ENCODE measurements at regions not wholly inside any gene's neighbourhood (a gene's known extent, or its start where the extent isn't known, plus 50 kb on each side); places are given as distances from the start of the nearest gene placed in this dataset.

DNA sequence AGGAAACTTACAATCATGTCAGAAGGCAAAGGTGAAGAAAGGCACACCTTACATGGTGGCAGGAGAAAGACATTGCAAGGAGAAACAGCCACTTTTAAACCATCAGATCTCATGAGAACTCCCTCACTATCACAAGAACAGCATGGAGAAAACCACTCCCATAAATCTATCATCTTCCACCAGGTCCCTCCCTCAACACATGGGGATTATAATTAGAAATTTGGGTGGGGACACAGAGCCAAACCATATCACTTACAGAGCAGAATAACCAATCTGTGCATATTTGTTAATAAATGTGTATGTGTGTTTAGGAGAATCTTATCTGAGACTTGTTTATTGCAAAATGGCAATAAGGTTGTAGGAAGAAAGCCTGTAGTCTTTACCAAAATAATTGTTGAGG is 205.2 kb upstream of the ANO3 start:
- DNase-seq: no peak

DNA sequence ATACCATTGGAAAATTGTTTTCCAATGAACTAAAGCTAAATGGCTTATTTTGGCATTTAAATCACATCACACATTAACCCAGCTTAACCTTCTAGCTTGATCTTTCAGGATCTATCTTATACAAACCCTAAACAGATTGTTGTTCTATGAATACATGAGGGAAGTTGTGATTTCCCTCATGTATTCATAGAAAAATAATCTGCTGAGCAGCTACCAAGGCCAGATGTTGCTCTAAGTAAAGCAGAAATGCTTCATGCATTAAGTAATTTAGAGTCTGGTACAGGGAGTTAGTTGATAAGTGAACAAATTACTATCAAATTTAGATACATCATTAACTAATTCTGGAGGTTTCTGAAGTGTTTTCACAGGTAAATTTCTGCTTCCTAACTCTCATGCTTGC is 204.6 kb upstream of the ANO3 start:
- DNase-seq: no peak

DNA sequence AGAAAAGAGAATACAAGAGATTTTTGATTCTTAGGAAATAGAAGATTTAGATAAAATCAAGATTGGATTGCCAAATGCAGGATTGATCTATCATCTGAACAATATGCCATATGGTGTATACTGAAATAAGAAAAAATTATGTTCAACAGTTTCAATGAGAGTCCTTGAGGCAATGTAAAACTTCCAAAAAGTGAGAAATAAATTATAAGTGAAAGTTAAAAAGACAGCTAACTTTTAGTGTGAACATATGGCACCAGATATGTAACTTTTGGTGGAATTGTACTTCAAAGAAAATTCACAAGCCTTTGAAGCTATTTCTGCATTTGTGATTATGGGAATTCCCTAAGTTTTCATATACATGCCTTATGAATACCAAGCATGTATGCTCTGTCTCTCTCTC is 200.5 kb upstream of the ANO3 start:
- DNase-seq: no peak

DNA sequence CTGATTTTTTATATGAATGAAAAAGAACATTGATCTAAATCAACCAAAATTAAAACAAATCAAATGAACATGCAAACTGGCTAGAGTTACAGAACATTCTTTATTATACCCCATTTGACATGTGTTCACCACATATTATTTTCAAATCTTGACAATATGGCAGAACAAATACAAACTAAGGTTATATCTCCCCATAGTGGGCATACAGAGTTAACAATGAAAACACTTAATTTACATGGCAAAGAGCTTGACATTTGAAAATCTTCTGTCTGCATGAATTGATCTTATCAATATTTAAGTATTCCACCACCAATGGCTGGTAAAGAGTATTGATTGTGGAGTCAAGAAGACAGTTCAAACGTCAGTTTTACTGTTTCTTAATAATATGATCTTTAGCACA is 197.9 kb upstream of the ANO3 start:
- no peak for DNase-seq

DNA sequence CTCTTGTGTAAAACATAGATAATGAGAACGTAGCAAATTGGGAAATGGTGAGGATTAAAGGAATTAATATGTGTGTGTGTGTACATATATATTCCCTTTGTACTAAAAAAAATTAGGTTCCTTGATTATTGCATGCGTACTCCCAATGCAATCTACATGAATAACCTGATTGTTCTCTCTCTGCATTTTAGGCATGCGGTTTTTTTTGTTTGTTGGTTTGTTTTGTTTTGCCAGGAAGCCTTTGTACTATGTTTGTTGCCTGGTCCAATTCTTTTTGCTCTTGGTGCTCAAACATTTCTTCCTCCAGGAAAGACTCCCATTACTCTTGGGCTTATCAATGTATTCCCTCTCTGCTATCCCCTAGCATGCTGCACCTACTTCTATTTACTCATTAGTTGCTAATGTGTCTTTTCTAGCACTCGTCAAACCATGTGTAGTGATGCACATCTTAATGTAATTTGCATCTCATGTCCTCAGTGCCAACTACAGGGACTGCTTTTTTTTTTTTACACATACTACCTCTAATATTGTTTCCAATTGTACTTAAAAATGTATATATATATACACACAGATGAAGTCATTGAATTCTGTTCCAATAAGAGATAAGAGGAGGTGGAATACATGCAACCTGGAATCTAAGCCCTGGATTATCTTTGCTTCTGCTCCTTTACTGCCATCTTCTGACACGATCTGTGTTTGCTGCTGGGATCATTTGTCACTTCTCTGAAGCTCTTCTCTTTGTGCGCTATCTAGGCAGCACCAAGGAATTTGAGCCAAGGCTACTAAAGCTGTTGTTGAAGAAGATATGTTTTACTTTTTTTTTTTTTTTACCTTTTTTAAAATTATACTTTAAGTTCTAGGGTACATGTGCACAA is 197.2 kb upstream of the ANO3 start:
- DNase-seq: no peak

DNA sequence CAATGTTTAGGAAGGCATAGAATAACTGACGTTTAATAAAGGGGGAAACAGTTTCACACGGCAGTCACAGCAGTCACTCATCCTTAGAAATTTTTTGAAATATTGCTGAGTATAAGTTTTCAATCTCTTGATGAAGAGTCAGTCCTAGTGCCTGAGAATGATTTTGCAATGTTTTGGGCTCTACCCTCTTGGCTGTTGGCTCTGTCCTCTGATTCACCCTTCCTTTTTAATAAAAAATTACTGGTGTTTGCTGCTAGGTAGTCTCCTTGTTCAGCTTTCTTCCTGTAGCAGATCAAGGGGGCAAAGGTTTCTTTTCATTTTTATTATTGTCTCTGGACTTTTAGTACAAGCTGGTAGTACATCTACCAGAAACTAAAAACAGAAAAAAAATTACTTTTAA is 194.3 kb upstream of the ANO3 start:
- no peak for DNase-seq

DNA sequence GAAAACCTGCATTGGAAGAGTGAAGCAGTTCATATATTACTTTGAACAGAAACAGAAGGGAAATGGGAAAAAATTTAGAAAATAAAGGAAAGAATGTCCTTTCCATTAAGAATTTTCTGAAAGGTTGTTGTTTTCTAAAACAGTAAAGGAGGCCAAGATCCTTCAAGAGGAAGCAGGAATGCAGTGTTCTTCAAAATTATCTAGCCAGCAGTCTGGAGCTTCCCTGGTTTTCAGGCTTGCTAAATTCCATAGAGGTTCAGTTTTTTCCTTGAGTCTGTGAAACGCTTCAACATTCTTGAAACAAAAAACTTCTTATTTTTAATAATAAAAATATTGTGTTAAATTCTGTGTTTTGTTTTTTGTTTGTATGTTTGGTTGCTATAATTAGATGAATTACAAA is 189.0 kb upstream of the ANO3 start:
- DNase-seq: no peak

DNA sequence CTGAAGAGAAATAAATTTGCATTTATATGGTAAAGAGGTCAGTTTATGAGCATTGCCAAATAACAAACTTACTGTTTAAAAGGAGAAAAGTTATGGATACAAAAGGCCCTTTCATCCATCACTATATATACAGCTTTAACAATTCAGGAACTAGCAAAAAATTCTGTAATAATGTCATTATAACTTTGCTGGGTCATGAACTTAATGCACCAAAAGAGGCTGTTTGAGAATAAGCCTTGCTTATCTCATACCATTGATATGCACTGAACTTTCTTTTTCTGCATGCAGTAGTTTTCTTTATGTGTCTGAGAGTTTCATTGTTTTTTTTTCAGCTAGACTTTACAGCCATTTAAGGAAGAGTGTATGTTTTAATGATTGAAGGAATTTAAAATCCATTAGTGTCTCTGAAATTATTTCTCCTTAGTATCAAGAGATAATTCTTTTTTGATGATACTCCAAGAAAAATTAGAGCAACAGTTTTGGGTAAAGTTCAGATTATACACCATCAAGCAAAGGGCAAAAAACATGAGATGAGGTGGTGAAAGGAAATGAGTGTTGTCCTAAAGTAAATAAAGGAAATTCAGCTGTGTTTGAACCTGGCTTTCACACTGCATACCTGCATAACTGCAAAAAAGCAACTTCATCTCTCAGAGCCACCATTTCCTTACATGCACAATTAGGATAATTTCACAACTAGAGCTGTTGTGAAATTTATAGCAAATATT is 188.2 kb upstream of the ANO3 start:
- DNase-seq: no peak

DNA sequence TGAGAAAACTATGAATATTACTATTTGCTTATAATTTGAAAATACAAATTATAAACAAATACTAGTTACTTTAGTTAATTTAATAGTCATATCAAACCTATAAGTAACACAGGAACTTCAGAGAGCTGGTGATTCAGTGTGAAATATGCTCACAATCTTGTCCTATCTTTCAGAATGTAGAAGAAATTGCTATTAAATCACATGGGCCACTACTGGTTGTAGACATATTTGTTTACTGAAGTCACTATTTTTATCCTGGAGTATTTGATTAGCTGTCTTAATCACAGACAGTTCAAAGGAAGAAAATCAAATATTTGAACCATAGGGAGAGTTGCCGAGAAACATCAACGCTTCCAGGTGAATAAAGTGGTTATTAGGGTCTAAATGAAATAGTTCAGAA is 187.6 kb upstream of the ANO3 start:
- no peak for DNase-seq

DNA sequence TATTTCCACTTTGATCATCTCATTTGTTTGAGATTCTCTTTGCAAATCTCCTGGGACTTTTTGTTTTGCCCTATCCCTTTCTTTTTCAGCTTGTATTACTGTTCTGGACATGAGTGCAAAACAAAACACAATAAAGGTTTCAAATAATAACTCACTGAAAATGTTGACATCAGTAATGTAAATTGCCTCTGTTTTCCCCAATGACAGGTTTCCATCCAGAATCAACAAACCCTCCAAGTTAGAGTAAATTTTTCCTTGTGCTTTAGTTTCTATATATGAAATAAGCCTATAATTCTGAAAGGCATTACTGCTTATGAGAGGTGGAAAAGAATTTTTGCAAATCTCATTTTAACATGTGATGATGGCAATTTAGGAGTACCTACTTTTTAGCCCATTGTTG is 187.0 kb upstream of the ANO3 start:
- no peak for DNase-seq

DNA sequence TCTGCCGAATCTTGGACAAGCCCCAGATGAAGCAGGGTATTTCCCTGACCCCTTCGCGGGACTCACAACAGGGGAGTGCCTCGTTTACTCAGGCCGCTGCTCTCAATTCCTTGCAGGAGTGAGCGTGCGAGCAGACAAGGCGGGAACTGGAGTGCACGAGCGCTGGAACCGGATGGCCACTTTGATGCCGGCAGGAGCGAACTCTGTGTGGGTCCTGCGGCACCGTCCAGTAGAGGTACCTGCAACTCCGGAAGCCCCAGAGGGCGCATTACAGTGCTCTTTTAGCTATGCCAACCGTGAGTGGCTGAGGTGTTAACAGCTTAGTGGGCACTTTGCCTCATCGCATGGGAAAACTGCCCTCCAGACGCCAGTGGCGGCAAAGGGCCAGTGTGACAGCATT is 182.3 kb upstream of the ANO3 start:
- DNase-seq: no peak

DNA sequence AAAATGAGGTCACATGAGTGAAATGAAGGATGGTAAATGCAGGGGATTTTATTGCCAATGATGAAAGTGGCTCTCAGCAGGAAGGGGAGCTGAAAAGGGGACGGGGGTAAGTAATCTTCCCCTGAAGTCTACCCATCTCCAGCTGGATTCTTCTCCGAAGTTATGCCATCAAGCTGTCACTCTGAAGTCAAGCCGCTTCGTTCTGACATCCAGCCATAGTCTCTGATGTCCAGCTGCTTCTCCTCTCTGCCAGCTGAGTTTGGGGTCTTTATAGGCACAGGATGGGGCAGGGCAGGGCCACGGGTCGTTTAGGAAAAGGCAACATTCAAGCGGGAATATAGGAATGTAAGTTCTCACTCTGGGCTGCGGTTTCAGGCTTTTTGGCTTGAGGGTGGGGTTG is 181.9 kb upstream of the ANO3 start:
- DNase-seq: no peak

DNA sequence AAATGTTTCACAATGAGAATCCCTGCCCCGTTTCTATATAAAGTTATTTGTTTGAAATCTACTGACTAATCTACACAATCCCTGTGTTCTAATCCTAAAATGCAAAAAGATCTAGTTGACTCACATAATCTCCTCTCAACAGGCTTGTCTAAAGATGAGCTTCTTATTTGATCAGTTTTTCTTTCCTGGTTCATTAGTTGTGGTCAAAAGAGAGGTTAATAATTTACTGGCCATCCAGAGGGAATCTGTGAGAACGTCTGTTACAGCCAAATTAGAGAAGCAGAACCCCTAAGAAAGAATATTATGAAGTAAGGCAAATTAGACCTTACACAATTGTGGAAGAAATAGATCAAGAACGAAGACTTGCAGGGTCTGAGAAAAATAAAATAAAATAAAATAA is 173.7 kb upstream of the ANO3 start:
- DNase-seq: no peak

DNA sequence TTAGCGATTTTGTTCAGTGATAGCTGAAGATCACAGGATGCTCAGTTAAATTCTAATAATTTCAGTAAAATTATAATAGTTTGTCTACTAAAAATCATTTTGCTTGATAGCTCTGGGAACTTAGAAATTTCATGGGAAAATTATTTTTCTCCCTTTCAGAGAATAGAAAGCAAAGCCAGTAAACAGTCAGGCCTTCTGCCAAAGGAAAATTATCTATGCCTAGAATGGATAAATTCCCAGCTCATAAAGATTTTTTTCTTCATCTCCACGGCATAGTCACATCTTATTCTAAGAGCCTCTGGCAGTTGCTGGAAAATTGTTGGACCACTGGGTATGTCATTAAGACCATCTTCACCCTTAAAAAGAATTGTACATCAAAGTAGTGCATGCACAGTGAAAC is 169.6 kb upstream of the ANO3 start:
- no peak for DNase-seq

DNA sequence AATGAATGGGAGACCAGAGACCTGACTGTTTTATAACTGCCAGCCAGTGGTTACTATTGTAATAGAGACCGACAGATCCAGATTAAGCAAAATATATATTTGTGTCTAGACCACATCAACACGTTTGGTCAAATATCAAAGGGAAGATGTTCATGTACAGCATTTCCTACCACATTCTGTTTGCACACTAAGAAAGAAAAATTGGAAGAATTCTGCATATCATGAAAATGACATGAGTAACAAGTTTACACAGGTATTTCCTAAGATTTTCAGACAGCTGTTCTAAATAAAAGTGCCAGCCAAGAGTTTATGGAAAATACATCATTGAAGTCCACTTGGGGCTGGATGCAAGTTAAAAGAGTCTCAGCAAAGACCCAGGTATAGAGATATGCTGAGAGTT is 145.5 kb upstream of the ANO3 start:
- no peak for DNase-seq

DNA sequence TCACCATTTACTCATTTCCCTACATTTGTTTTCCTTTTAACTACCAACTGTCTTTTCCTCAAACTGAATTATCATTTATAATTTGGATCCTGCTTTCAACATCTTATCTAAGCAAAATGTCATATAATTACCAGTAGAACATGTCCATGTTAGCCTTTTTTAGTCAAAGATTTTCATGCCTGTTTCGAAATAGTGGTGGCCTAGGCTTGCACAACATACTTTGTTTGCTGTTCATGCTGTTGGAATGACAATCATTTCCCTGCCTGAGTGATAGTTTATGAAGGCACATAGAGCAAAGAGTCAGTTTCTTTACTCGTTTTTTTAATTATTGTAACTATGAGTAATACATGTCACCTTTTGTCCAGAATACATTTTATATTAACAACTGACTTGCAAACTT is 144.3 kb upstream of the ANO3 start:
- DNase-seq: no peak

DNA sequence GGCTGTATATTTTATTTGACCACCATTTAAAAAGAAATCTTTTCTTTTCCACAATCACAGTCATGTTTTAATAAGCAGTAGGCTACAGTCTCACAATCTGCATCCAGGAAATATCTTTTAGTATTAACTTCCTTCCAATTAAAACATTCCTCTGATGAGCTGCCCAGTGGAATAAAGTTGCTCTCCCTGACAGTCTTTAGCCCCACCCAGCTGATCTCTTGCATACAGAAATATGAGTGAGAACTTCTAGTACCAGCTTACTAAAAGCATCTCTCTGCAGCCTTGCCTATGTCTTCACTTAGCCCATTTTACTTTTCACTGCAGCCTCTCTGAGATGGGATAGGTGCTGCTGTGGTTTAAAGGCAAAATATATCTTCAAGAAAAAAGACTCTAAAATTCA is 143.4 kb upstream of the ANO3 start:
- no peak for DNase-seq

DNA sequence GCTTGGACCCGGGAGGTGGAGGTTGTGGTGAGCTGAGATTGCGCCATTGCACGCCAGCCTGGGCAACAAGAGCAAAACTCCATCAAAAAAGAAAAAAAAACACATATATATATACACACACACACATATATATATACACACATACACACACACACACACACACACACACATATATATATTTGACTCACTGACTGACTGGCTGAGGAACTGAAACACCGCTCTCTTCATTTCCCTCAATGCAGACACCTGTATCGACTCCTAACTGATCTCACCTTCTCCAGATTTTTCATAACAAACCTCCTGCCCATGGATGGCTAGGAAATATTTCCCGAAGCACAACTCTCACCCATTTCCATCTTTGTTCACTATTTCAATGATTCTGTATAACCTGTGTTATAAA is 140.7 kb upstream of the ANO3 start:
- DNase-seq: no peak

DNA sequence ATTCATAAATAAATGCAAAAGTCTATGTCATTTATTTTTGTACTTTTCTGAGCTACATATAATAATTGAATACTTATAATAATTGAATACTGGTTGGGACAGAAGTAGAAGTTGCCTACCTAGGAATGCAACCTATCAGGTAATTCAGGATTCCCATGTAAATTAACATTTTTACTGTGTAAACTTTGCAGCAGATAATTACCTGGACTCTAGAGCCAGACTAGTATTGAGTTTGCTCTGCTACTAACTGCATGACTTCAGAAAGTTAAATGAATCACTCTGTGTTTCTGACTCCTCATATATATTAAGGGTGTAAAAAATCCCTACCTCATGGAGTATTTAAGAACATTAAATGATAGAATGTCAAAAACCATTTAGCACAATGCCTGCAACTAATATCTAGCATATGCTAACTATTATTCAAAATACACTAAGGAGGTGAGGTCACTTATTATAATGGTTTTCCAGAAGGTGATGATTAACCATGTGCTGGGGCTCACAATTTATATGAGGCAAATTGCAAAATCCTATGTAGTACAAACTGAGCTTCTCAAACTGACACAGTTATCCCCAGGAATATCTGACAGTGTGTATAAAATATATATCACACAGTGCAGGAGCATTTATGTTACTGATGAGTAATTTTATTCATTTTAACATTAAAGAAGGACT is 138.1 kb upstream of the ANO3 start:
- no peak for DNase-seq

DNA sequence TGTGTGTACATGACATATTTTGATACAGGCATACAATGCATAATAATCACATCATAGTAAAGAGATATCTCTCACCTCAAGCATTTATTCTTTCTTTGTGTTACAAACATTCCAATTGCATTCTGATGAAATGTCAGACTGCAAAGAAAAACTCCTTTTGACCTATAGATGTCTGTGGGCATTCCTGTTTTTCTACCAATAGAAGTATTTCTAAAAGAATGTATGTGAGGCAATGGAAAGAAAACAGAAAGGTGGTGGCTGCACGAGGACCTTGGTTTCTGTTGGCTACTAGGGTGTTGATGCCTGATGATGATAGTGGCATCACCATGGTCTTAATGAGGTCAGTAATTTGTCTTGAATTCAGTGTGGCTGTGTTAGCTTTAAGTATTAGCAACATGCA is 137.0 kb upstream of the ANO3 start:
- DNase-seq: no peak

DNA sequence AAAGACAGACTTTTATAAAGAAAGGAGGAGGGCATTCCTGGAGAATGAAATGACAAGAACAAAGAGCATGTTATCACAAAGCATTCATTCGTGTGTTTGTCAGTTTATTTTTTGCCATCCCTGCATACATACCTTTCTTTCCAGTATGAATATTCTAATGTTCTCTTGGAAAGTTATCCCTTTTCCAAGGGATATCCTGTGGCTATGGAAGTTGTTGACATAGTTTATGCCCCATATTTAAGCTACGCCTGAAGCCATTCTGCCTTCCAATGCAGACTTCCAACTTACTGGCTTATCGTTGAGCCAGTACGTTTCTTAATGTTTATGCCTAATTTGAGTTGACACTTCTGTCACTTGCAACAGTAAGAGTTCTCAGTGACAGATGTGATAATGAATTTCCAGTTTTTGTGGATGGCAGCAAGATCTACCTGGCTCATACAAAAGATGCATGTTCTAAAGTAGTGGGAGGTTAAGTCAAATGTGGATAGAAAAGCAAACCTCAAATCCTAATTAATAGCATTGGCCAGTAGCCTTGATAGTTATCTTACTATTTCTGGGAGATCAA is 133.3 kb upstream of the ANO3 start:
- no peak for DNase-seq

DNA sequence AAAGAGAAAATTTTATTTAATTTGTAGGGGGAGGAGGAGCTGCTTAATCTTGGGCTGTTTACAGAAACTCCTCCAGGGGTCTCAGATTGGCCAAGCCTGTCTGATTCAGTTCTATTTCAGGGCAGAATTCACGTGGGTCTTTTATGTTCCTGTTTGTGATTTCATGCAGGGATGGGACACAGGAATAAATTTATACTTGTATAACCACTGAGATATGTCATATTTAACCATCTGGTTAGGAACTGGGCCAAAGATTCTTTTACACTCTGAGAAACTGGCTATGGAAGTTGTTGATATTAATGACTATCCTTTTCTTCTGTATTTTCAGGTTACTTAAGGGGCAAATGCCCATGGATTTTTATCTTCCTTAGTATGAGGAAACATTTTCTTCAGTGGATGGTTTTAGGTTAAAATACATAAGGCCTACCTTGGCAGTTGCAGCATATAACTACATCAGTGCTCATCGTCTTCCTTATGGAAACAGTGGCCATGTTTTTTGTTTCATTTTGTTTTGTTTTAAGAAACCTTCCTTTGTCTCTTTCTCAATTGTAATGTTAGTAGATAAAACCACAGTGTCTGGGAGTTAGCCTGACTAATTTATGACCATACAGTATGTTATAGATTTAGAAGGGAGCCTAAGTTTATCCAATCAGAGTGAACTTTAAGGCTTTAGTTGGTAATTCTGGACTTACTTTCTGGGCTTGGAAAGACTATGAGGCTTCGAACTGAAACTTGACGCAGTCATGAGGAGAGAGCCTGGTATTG is 132.4 kb upstream of the ANO3 start:
- DNase-seq: no peak

DNA sequence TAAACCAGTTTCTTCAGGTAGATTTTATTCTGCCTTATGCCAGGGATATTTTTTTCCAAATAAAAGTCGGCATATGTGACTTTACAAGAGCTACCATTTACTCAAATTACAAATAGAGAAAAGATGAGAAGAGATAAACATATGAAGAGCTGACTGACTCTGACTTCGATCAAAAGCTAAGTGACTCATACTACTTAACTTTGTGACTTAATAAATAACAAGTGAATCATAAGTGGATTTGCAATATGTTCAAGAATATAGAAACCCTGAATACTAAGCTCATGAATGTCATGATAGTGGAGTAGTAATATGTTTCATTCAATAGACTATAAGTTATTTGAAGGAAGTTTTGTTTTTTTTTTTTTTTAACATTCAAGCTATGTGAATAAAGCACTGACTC is 130.5 kb upstream of the ANO3 start:
- DNase-seq: no peak
